Prostate gland (tissue), 2 donors: ENCODE measurements at regions not wholly inside any gene's neighbourhood (a gene's known extent, or its start where the extent isn't known, plus 50 kb on each side); places are given as distances from the start of the nearest gene placed in this dataset.

Experiments used
- CTCF ChIP-seq, 4 experiments: fragments of 200-600 bp in 2 of 4; fragments of 450-650 bp in 2 of 4; sonication (generic) in 2 of 4; IDR thresholded peaks; 1 replicate in 3 of 4; 2 replicates in 1 of 4; pipeline ENCODE4 v1.5.1; 2016 to 2019; ENCODE audit warnings: antibody characterized with exemption in 4 of 4, mild to moderate bottlenecking in 2 of 4, moderate library complexity in 2 of 4
- POLR2A ChIP-seq: fragments of 450-650 bp; IDR thresholded peaks from one replicate; pipeline ENCODE4 v1.6.1; 2016; ENCODE audit warnings: antibody characterized with exemption, mild to moderate bottlenecking
- POLR2AphosphoS5 ChIP-seq: sonication (generic); formaldehyde crosslinking; IDR thresholded peaks from one replicate; pipeline ENCODE4 v1.6.1; 2017; ENCODE audit warnings: antibody characterized with exemption

- TF ChIP-seq CTCF (IDR thresholded peaks at IDR 0.05) (no peak), POLR2AphosphoS5 (no peak), POLR2A (no peak)
These were observed 130.0 kb downstream of the TES start for GRCh38 chr7:116340201-116340847.
